Adrenal gland (tissue), 5 donors: ENCODE measurements at regions not wholly inside any gene's neighbourhood (a gene's known extent, or its start where the extent isn't known, plus 50 kb on each side); places are given as distances from the start of the nearest gene placed in this dataset.

Experiments
- POLR2A ChIP-seq, 2 donors: fragments of 450-650 bp; IDR thresholded peaks; one replicate each; pipeline ENCODE4 v1.6.1; 2017; ENCODE audit warnings: antibody characterized with exemption in 2 of 2, mild to moderate bottlenecking in 2 of 2, moderate library complexity in 1 of 2
- TF ChIP-seq, protein P1 (sequence below), 6 experiments: fragments of 450-650 bp in 4 of 6; fragments of 200-600 bp in 2 of 6; sonication (generic) in 1 of 6; IDR thresholded peaks; 1 replicate in 5 of 6; 2 replicates in 1 of 6; pipeline versions ENCODE4 v1.5.1 to v1.8.0; 2016 to 2021; ENCODE audit warnings: antibody characterized with exemption in 6 of 6, mild to moderate bottlenecking in 2 of 6, moderate library complexity in 1 of 6
- donor health status: DM: no; HTN: no; CAD: no.

- TF ChIP-seq, protein P1, sequence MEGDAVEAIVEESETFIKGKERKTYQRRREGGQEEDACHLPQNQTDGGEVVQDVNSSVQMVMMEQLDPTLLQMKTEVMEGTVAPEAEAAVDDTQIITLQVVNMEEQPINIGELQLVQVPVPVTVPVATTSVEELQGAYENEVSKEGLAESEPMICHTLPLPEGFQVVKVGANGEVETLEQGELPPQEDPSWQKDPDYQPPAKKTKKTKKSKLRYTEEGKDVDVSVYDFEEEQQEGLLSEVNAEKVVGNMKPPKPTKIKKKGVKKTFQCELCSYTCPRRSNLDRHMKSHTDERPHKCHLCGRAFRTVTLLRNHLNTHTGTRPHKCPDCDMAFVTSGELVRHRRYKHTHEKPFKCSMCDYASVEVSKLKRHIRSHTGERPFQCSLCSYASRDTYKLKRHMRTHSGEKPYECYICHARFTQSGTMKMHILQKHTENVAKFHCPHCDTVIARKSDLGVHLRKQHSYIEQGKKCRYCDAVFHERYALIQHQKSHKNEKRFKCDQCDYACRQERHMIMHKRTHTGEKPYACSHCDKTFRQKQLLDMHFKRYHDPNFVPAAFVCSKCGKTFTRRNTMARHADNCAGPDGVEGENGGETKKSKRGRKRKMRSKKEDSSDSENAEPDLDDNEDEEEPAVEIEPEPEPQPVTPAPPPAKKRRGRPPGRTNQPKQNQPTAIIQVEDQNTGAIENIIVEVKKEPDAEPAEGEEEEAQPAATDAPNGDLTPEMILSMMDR (IDR thresholded peaks at IDR 0.05): no peak
- TF ChIP-seq POLR2A (IDR thresholded peaks at IDR 0.05): no peak
Observed at GRCh38 chr17:79246225-79247190, 171.9 kb downstream of the ENGASE start.
